ENCODE measurements at regions not wholly inside any gene's neighbourhood (a gene's known extent, or its start where the extent isn't known, plus 50 kb on each side); places are given as distances from the start of the nearest gene placed in this dataset.

DNA sequence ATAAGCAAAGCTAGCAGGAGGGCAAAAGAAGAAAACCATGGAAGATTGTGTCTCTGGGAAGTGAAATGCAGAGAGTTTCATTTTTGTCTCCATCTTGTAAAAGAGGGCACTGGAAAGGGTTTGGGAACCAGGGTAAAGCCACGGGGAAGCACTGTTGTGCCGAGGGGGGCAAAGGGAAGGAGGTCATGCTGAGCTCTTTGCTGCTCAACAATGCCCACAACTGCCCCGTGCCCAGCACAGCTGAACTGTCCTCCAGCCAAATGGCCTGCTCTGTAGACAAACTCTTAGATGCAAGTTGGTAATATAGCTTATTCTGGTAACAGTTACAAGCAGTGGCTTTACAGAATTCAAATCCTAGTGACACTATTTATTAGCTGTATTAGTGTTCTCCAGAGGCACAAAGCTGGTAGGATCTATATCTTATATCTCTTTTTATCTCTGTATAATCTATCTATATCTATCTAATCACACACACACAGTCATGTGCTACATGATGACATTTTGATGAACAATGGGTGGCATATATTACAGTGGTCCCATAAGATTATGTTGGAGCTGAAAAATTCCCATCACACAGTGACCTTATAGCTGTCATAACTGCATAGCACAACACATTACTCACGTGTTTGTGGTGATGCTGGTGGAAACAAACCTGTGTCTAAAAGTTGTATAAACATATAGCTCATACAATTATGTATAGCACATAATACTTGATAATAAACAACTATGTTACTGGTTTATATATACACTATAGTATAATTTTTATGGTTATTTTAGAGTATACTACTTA lies 203.4 kb upstream of the DDHD1 start:
- intact Hi-C loops (cut with DNase I) = no loop called here
- Histone ChIP-seq H3K27ac (no peak overlapping the region), H3K9me3 (no peaks in the 10 kb centered on the region), H3K4me3 (no peak overlapping the region), H3K36me3 (no peaks in the 10 kb centered on the region), H3K27me3 (no peaks in the 10 kb centered on the region), H3K4me1 (peaks cover 0 to 9% (median 7%) of the 10 kb centered on the region in 4 donors)
- TF ChIP-seq, protein P1, sequence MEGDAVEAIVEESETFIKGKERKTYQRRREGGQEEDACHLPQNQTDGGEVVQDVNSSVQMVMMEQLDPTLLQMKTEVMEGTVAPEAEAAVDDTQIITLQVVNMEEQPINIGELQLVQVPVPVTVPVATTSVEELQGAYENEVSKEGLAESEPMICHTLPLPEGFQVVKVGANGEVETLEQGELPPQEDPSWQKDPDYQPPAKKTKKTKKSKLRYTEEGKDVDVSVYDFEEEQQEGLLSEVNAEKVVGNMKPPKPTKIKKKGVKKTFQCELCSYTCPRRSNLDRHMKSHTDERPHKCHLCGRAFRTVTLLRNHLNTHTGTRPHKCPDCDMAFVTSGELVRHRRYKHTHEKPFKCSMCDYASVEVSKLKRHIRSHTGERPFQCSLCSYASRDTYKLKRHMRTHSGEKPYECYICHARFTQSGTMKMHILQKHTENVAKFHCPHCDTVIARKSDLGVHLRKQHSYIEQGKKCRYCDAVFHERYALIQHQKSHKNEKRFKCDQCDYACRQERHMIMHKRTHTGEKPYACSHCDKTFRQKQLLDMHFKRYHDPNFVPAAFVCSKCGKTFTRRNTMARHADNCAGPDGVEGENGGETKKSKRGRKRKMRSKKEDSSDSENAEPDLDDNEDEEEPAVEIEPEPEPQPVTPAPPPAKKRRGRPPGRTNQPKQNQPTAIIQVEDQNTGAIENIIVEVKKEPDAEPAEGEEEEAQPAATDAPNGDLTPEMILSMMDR (IDR thresholded peaks at IDR 0.05) = no peak
- no peak for TF ChIP-seq EP300 (IDR thresholded peaks at IDR 0.05)
- no peak for DNase-seq
- 76 to 84% methylated on average over 4 of the region's 4 CpGs for WGBS, 2 donors

DNA sequence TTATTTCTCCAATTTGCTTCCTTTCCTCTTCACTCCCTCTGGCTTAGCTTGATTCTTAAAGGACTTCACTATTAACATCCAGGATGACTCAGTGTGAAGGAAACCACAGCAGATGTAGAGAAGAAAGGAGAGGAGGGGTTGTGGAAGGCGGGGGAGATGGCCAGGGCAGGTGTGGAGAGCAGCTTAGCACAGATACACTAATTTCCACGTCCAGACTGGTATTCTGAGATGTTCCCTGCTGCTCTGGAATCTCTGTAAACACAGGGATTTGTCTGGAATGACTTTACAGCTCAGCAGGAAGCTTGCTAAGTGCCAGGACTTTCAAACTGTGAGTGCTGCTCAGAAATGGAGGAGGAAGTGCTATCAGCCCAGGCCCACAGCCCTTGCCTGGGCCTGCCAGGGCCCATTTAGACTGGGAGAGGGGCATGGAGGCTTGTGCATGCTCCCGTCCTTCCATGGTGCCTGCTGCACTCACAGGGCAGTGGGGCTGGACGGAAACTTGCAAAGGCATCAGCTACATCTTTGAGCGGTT lies 202.5 kb upstream of the DDHD1 start:
- H3K27me3 ChIP-seq = no peaks in the 10 kb centered on the region
- DNase-seq = no peak
- no peaks in the 10 kb centered on the region for H3K9me3 ChIP-seq
- H3K36me3 ChIP-seq = no peaks in the 10 kb centered on the region
- TF ChIP-seq POLR2A (IDR thresholded peaks at IDR 0.05) (no peak), EP300 (IDR thresholded peaks at IDR 0.05) (no peak), POLR2AphosphoS5 (IDR thresholded peaks at IDR 0.05) (no peak)
- TF ChIP-seq, protein P1 (IDR thresholded peaks at IDR 0.05) = no peak
- no peak overlapping the region for H3K4me3 ChIP-seq
- intact Hi-C loops (cut with DNase I) = no loop called here
- H3K4me1 ChIP-seq = peaks cover 0 to 9% (median 7%) of the 10 kb centered on the region in 4 donors
- H3K27ac ChIP-seq = no peak overlapping the region
- 54 to 60% methylated on average over 5 of the region's 5 CpGs for WGBS, 2 donors

DNA sequence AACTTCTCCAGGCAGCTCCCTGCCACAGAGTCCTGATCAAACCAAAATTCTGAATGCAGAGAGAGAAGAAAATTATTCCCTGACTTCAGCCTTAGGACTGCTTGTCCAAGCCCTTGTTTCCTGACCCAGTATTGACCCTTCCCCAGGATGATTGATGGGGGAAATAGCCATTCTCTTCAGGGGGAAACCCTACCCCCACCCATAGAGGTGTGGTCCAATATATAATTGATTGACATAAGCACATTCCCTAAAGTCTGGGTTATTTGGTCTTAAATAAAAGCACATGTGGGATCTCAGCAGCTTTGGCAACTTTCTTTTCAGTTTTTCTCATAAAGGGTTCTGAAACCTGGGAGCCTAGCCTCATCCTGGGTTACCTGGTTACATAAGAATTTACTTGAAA lies 201.2 kb upstream of the DDHD1 start:
- intact Hi-C loops (cut with DNase I) = no loop called here
- no peak for DNase-seq
- TF ChIP-seq POLR2A (IDR thresholded peaks at IDR 0.05) (no peak), POLR2AphosphoS5 (IDR thresholded peaks at IDR 0.05) (no peak), EP300 (IDR thresholded peaks at IDR 0.05) (no peak)
- TF ChIP-seq, protein P1 (IDR thresholded peaks at IDR 0.05) = no peak
- Histone ChIP-seq H3K27ac (no peak overlapping the region), H3K36me3 (no peaks in the 10 kb centered on the region), H3K27me3 (no peaks in the 10 kb centered on the region), H3K4me3 (no peak overlapping the region), H3K9me3 (no peaks in the 10 kb centered on the region), H3K4me1 (peaks cover 0 to 9% (median 7%) of the 10 kb centered on the region in 4 donors)

DNA sequence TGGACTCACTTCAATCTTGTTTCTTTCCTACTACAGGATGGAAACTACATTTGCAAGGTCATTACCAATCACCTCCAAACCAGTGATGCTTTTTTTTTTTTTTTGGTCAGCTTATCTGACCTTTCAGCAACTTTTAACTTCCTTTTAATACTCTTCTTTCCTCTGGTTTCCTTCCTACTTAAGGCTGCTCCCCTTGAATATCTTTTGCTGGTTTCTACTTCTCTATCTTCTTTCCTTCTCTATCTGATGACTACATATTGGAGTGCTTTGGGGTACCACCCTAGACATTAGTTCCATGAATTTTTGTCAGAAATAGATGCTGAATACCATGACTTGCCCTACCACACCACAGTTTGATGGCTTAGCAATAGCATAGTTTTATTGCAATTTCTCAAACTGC lies 197.7 kb upstream of the DDHD1 start:
- peaks cover 0 to 7% (median 6%) of the 10 kb centered on the region in 4 donors for H3K4me1 ChIP-seq
- H3K36me3 ChIP-seq = no peaks in the 10 kb centered on the region
- no peak for TF ChIP-seq POLR2AphosphoS5 (IDR thresholded peaks at IDR 0.05)
- TF ChIP-seq EP300 (IDR thresholded peaks at IDR 0.05) = no peak
- TF ChIP-seq, protein P1 (IDR thresholded peaks at IDR 0.05) = no peak
- TF ChIP-seq POLR2A (IDR thresholded peaks at IDR 0.05) = no peak
- H3K27me3 ChIP-seq = no peaks in the 10 kb centered on the region
- DNase-seq = no peak
- no peak overlapping the region for H3K4me3 ChIP-seq
- H3K9me3 ChIP-seq = no peaks in the 10 kb centered on the region
- intact Hi-C loops (cut with DNase I) = no loop called here
- H3K27ac ChIP-seq = no peak overlapping the region

DNA sequence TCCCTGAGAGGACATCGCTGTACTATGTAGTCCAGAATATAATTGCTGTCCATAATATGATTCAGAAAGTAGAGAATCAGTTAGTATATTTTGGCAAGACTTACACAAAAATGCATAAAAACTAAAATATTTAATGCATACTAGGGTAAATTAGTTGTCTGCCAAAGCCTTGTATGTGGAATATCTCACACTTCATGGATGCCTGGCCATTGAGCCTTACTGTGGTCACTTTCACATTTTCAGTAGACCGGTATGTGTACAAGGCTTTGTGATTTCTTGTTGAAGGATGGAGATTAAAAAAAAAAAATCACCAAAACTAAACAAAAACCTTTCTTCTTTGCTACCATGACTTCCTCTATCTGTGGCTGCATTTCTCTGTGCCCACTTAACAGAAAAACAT lies 197.3 kb upstream of the DDHD1 start:
- WGBS, 2 donors = 94% methylated on average over 2 of the region's 2 CpGs
- Histone ChIP-seq H3K4me3 (no peak overlapping the region), H3K36me3 (no peaks in the 10 kb centered on the region), H3K9me3 (no peaks in the 10 kb centered on the region), H3K4me1 (peaks cover 0 to 3% (median 2%) of the 10 kb centered on the region in 4 donors), H3K27ac (no peak overlapping the region), H3K27me3 (no peaks in the 10 kb centered on the region)
- no peak for DNase-seq
- no peak for TF ChIP-seq POLR2AphosphoS5 (IDR thresholded peaks at IDR 0.05)
- TF ChIP-seq EP300 (IDR thresholded peaks at IDR 0.05) = no peak
- TF ChIP-seq, protein P1 (IDR thresholded peaks at IDR 0.05) = no peak
- TF ChIP-seq POLR2A (IDR thresholded peaks at IDR 0.05) = no peak
- intact Hi-C loops (cut with DNase I) = no loop called here
